HL-60 (cell line): ENCODE measurements at regions not wholly inside any gene's neighbourhood (a gene's known extent, or its start where the extent isn't known, plus 50 kb on each side); places are given as distances from the start of the nearest gene placed in this dataset.

Experiments used
- GABPA ChIP-seq: IDR thresholded peaks from 2 replicates; pipeline ENCODE4 v1.6.1; 2012; ENCODE audit warnings: low read depth
- POLR2AphosphoS5 ChIP-seq: IDR thresholded peaks from 2 replicates; pipeline ENCODE4 v1.6.1; 2012; ENCODE audit warnings: low read depth
- SPI1 ChIP-seq: IDR thresholded peaks from 2 replicates; pipeline ENCODE4 v1.6.1; 2012; ENCODE audit warnings: low read depth, mild to moderate bottlenecking, borderline replicate concordance
- TF ChIP-seq, protein P1 (sequence below): IDR thresholded peaks from one replicate; pipeline ENCODE4 v1.5.1; 2011; ENCODE audit warnings: low read length, control low read depth, inconsistent platforms; ENCODE audit not compliant: insufficient read depth
- TF ChIP-seq, protein P2 (sequence below): IDR thresholded peaks from 2 replicates; pipeline ENCODE4 v1.6.1; 2012; ENCODE audit warnings: low read depth; ENCODE audit not compliant: insufficient replicate concordance

DNA sequence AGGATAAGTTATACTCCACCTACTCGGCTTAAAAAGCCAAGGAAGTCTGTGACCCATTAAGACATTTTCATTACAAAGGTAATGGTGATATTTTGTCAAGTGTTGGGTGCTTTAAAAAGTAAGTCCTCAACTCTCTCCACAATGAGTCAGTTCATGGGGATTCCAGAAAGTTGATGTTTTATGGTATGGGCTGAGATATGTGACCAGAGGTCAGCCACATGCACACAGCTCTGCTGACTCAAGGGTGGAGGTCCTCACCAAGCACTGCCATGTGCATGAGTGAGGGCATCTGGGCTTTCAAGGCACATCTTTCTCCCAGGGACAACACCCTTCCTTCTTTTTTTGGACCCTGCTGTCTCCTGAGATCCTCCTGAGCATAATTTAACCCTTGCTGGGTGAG, 292.9 kb downstream of the PTEN start:
- TF ChIP-seq, protein P1, sequence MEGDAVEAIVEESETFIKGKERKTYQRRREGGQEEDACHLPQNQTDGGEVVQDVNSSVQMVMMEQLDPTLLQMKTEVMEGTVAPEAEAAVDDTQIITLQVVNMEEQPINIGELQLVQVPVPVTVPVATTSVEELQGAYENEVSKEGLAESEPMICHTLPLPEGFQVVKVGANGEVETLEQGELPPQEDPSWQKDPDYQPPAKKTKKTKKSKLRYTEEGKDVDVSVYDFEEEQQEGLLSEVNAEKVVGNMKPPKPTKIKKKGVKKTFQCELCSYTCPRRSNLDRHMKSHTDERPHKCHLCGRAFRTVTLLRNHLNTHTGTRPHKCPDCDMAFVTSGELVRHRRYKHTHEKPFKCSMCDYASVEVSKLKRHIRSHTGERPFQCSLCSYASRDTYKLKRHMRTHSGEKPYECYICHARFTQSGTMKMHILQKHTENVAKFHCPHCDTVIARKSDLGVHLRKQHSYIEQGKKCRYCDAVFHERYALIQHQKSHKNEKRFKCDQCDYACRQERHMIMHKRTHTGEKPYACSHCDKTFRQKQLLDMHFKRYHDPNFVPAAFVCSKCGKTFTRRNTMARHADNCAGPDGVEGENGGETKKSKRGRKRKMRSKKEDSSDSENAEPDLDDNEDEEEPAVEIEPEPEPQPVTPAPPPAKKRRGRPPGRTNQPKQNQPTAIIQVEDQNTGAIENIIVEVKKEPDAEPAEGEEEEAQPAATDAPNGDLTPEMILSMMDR = no peak
- no peak for TF ChIP-seq SPI1
- TF ChIP-seq, protein P2, sequence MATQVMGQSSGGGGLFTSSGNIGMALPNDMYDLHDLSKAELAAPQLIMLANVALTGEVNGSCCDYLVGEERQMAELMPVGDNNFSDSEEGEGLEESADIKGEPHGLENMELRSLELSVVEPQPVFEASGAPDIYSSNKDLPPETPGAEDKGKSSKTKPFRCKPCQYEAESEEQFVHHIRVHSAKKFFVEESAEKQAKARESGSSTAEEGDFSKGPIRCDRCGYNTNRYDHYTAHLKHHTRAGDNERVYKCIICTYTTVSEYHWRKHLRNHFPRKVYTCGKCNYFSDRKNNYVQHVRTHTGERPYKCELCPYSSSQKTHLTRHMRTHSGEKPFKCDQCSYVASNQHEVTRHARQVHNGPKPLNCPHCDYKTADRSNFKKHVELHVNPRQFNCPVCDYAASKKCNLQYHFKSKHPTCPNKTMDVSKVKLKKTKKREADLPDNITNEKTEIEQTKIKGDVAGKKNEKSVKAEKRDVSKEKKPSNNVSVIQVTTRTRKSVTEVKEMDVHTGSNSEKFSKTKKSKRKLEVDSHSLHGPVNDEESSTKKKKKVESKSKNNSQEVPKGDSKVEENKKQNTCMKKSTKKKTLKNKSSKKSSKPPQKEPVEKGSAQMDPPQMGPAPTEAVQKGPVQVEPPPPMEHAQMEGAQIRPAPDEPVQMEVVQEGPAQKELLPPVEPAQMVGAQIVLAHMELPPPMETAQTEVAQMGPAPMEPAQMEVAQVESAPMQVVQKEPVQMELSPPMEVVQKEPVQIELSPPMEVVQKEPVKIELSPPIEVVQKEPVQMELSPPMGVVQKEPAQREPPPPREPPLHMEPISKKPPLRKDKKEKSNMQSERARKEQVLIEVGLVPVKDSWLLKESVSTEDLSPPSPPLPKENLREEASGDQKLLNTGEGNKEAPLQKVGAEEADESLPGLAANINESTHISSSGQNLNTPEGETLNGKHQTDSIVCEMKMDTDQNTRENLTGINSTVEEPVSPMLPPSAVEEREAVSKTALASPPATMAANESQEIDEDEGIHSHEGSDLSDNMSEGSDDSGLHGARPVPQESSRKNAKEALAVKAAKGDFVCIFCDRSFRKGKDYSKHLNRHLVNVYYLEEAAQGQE = no peak
- TF ChIP-seq POLR2AphosphoS5 = no peak
- TF ChIP-seq GABPA = no peak
